Endodermal cell (in vitro differentiated cells): ENCODE measurements at regions not wholly inside any gene's neighbourhood (a gene's known extent, or its start where the extent isn't known, plus 50 kb on each side); places are given as distances from the start of the nearest gene placed in this dataset.

Source experiments
- DNase-seq: peaks from one replicate; pipeline ENCODE4 v3.0.0-alpha.2; 2017
- H3K27ac ChIP-seq: 2 replicates; pipeline ENCODE4 v1.5.1; 2013; ENCODE audit warnings: mild to moderate bottlenecking, low read depth, low read length, moderate library complexity
- H3K27me3 ChIP-seq: 2 replicates; pipeline ENCODE4 v1.6.1; 2013; ENCODE audit warnings: mild to moderate bottlenecking, low read length, moderate library complexity; ENCODE audit not compliant: insufficient read depth, control insufficient read depth, poor library complexity, severe bottlenecking
- H3K36me3 ChIP-seq: 2 replicates; pipeline ENCODE4 v1.7.0; 2013; ENCODE audit warnings: mild to moderate bottlenecking, low read length, moderate library complexity; ENCODE audit not compliant: control insufficient read depth, insufficient read depth
- H3K4me1 ChIP-seq: one replicate; pipeline ENCODE4 v1.7.0; 2013; ENCODE audit warnings: low read length; ENCODE audit not compliant: control insufficient read depth, insufficient read depth
- H3K4me3 ChIP-seq: 2 replicates; pipeline ENCODE4 v1.5.1; 2013; ENCODE audit warnings: mild to moderate bottlenecking, low read length, moderate library complexity
- H3K9ac ChIP-seq: 2 replicates; pipeline ENCODE4 v1.6.1; 2013; ENCODE audit warnings: mild to moderate bottlenecking, low read length, moderate library complexity; ENCODE audit not compliant: poor library complexity, severe bottlenecking; ENCODE audit errors: extremely low read depth
- H3K9me3 ChIP-seq: 2 replicates; pipeline ENCODE4 v1.6.1; 2013; ENCODE audit warnings: mild to moderate bottlenecking, low read length, moderate library complexity; ENCODE audit not compliant: control insufficient read depth
- H3K27ac Mint-ChIP-seq: 2 replicates; pipeline ENCODE4 v1.8.0; 2020; ENCODE audit warnings: mixed read lengths
- H3K27me3 Mint-ChIP-seq: 2 replicates; pipeline ENCODE4 v1.8.0; 2021; ENCODE audit warnings: mild to moderate bottlenecking, mixed read lengths; ENCODE audit not compliant: insufficient read depth
- H3K36me3 Mint-ChIP-seq: 2 replicates; pipeline ENCODE4 v1.8.0; 2020; ENCODE audit warnings: low read depth, mixed read lengths
- H3K4me1 Mint-ChIP-seq: 2 replicates; pipeline ENCODE4 v1.8.0; 2020; ENCODE audit warnings: mixed read lengths
- H3K4me3 Mint-ChIP-seq: 2 replicates; pipeline ENCODE4 v1.8.0; 2020; ENCODE audit warnings: mild to moderate bottlenecking, moderate library complexity, mixed read lengths
- H3K9me3 Mint-ChIP-seq: 2 replicates; pipeline ENCODE4 v1.8.0; 2020; ENCODE audit warnings: mild to moderate bottlenecking, mixed read lengths
- WGBS, 2 experiments: methylation state at CpG; one replicate each; pipeline versions ENCODE4 v1.1.5 to v1.1.7; 2013; ENCODE audit warnings: missing lambda C conversion rate in 2 of 2, mixed read lengths in 1 of 2; ENCODE audit not compliant: insufficient coverage in 1 of 2, insufficient read length in 1 of 2; 5-methylcytosine and 5-hydroxymethylcytosine counted together
- TF ChIP-seq, protein P1 (sequence below): fragments of 200-600 bp; sonication (generic); conservative IDR thresholded peaks from 2 replicates; pipeline ENCODE4 v1.5.0; 2021; ENCODE audit warnings: antibody characterized with exemption, mild to moderate bottlenecking

DNA sequence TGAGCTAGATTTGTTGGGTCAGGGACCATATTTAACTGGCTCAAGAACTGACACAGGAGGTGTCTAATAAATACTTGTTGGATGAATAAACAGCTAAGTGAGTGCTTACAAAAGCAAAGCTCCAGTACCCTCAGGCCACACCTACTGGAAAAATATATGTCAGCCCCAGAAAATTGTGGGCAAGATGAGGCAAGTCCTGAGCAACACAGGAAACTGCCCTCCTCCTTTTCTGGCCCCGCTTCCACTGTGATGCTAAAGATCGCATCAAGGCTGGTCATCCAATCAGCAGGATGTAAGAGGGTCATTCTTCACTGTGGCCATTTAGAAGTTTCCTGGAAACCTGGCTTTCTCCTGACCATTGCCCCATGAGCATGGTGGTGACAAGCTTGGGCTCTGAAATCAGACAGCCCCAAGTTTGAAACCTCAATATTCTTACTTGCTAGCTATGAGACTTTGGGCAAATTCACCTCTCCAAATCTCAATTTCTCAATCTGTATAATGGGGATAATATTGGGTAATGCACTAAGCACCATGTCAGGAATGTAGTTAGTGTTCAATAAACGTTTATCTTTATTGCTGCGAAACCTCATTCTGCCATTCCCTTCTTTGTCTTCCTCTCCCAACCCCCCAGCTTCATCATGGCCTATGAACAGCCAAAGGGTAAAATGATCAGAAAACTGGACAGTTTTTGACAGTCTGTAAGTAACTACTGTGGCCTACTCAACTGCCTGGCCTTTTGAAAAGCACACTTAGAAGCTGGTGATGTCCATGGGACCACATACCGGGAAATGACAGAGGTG, 139.3 kb upstream of the PZP start:
- Mint-ChIP-seq H3K27me3 (no peaks in the 10 kb centered on the region), H3K4me1 (peaks cover 2% of the 10 kb centered on the region), H3K36me3 (peaks cover 16% of the 10 kb centered on the region), H3K4me3 (no peak overlapping the region), H3K9me3 (peaks cover 21% of the 10 kb centered on the region), H3K27ac (no peak overlapping the region)
- Histone ChIP-seq H3K4me3 (no peak overlapping the region), H3K9me3 (peaks cover under 1% of the 10 kb centered on the region), H3K36me3 (no peaks in the 10 kb centered on the region), H3K27me3 (no peaks in the 10 kb centered on the region), H3K9ac (no peak overlapping the region), H3K4me1 (no peaks in the 10 kb centered on the region), H3K27ac (no peak overlapping the region)
- 88 to 92% methylated on average over 1 to 5 of the region's 5 CpGs for WGBS, 2 experiments
- peak; percentile 29 for DNase-seq
- TF ChIP-seq, protein P1, sequence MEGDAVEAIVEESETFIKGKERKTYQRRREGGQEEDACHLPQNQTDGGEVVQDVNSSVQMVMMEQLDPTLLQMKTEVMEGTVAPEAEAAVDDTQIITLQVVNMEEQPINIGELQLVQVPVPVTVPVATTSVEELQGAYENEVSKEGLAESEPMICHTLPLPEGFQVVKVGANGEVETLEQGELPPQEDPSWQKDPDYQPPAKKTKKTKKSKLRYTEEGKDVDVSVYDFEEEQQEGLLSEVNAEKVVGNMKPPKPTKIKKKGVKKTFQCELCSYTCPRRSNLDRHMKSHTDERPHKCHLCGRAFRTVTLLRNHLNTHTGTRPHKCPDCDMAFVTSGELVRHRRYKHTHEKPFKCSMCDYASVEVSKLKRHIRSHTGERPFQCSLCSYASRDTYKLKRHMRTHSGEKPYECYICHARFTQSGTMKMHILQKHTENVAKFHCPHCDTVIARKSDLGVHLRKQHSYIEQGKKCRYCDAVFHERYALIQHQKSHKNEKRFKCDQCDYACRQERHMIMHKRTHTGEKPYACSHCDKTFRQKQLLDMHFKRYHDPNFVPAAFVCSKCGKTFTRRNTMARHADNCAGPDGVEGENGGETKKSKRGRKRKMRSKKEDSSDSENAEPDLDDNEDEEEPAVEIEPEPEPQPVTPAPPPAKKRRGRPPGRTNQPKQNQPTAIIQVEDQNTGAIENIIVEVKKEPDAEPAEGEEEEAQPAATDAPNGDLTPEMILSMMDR = no peak

DNA sequence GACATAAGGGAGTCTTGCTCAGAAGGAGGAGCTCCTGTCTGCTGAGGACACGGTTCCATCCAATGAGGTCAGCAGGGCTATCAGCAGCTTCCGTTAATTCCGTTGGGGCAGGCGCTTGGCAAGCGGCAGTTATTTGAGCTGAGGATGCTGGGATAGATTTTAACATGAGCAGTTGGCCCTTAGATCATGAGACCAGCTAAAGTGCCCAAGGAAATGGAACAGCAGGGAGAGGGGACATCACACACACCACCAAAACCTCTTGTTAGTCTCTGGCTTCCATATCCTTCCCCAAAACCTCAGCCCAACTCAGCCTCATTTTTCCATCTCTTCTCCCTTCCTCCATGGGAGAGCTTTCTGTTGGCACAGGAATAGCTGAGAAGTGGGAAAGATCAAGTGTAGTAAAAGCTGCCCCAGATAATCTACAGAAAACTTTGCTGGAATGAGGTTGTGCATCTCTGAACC, 138.7 kb upstream of the PZP start:
- Histone ChIP-seq H3K9me3 (no peaks in the 10 kb centered on the region), H3K27me3 (no peaks in the 10 kb centered on the region), H3K9ac (no peak overlapping the region), H3K27ac (no peak overlapping the region), H3K36me3 (no peaks in the 10 kb centered on the region), H3K4me1 (no peaks in the 10 kb centered on the region), H3K4me3 (no peak overlapping the region)
- H3K9me3 Mint-ChIP-seq = peaks cover 15% of the 10 kb centered on the region
- TF ChIP-seq, protein P1 = no peak
- peaks cover 2% of the 10 kb centered on the region for H3K4me1 Mint-ChIP-seq
- 82 to 94% methylated on average over 5 of the region's 5 CpGs for WGBS, 2 experiments
- H3K4me3 Mint-ChIP-seq = no peak overlapping the region
- H3K27me3 Mint-ChIP-seq = no peaks in the 10 kb centered on the region
- DNase-seq = peak; percentile 36
- H3K36me3 Mint-ChIP-seq = peaks cover 10% of the 10 kb centered on the region
- H3K27ac Mint-ChIP-seq = no peak overlapping the region

DNA sequence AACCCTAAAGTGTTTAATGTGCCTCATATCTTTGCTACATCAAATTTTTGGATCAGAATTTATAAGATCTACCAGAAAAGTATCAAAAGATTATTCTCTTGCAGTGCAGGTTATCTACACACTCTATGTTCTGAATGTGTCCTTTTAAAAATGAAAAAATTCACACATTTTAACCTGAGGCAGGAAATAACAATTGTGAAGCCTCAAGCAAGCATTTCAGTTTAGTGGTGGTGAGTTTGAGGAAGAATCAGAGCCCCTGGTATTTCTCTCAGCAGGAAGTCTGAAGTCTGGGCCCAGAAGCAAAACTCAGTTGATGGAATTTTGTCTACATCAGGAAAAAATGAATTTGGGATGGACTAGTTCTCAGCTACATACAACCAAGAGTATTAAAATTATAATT, 137.0 kb upstream of the PZP start:
- H3K4me3 Mint-ChIP-seq = no peak overlapping the region
- H3K36me3 Mint-ChIP-seq = peaks cover 3% of the 10 kb centered on the region
- H3K27me3 ChIP-seq = no peaks in the 10 kb centered on the region
- H3K9me3 Mint-ChIP-seq = peaks cover 9% of the 10 kb centered on the region
- peaks cover 2% of the 10 kb centered on the region for H3K4me1 Mint-ChIP-seq
- no peak overlapping the region for H3K4me3 ChIP-seq
- DNase-seq = peak; percentile 12
- H3K27ac ChIP-seq = no peak overlapping the region
- H3K9ac ChIP-seq = no peak overlapping the region
- H3K27ac Mint-ChIP-seq = no peak overlapping the region
- no peaks in the 10 kb centered on the region for H3K36me3 ChIP-seq
- TF ChIP-seq, protein P1 = no peak
- H3K9me3 ChIP-seq = no peaks in the 10 kb centered on the region
- no peaks in the 10 kb centered on the region for H3K4me1 ChIP-seq
- H3K27me3 Mint-ChIP-seq = no peaks in the 10 kb centered on the region
